ENCODE measurements at regions not wholly inside any gene's neighbourhood (a gene's known extent, or its start where the extent isn't known, plus 50 kb on each side); places are given as distances from the start of the nearest gene placed in this dataset.

- H3K9ac ChIP-seq (ENCODE audit: low read length): no peak overlapping the region
- H3K23ac ChIP-seq (ENCODE audit: low read length): no peak overlapping the region
- H3K14ac ChIP-seq (ENCODE audit: low read length): no peak overlapping the region
- H3K79me1 ChIP-seq (ENCODE audit: low read length): peaks cover 24% of the 10 kb centered on the region
- H4K8ac ChIP-seq (ENCODE audit: low read depth, low read length): no peak overlapping the region
- H4K12ac ChIP-seq (ENCODE audit: low read depth, low read length): no peak overlapping the region
- no peak overlapping the region for H3K27ac ChIP-seq (ENCODE audit: low read depth, low read length)
- no peak overlapping the region for H3K18ac ChIP-seq (ENCODE audit: low read length)
- no peak overlapping the region for H2BK120ac ChIP-seq (ENCODE audit: insufficient read depth, low read length, poor library complexity)
- no peak overlapping the region for H2AFZ ChIP-seq (ENCODE audit: insufficient read depth, low read length, poor library complexity)
- peak overlapping the region; percentile 60 for H4K91ac ChIP-seq (ENCODE audit: low read depth, low read length)
- no peaks in the 10 kb centered on the region for H3K36me3 ChIP-seq (ENCODE audit: control insufficient read depth in 1 of 2, insufficient read depth in 2 of 2, low read length in 2 of 2)
- no peak overlapping the region for H3K4ac ChIP-seq (ENCODE audit: low read depth, low read length)
- no peak overlapping the region for H2AK5ac ChIP-seq (ENCODE audit: low read length)
- DNase-seq: peak; percentile 3 to 46
- H2BK5ac ChIP-seq (ENCODE audit: low read depth, low read length, poor library complexity): peak overlapping the region; percentile 7
- no peak overlapping the region for H2BK12ac ChIP-seq (ENCODE audit: low read length)
- no CpG with 5 or more reads among the region's 1 CpG for WGBS (ENCODE audit: extremely low coverage, insufficient coverage, insufficient read length)
- H3K4me1 ChIP-seq (ENCODE audit: control insufficient read depth in 1 of 2, insufficient read depth in 2 of 2, low read length in 2 of 2): peaks cover 9 to 24% of the 10 kb centered on the region in 2 experiments
- no peak overlapping the region for H3K4me2 ChIP-seq (ENCODE audit: low read length)
- H3K79me2 ChIP-seq (ENCODE audit: control insufficient read depth, insufficient read depth, low read length, poor library complexity): no peaks in the 10 kb centered on the region
- H3K9me3 ChIP-seq (ENCODE audit: insufficient read depth, low read depth, low read length): no peaks in the 10 kb centered on the region
- H3K27me3 ChIP-seq (ENCODE audit: insufficient read depth, low read length): no peaks in the 10 kb centered on the region
- H3K4me3 ChIP-seq (ENCODE audit: low read depth, low read length): no peak overlapping the region
Observed at GRCh38 chr12:115199831-115200230, 515.9 kb upstream of the TBX3 start.

GRCh38 chr12:115194857-115195256 lies 510.9 kb upstream of the TBX3 start:
- H2BK12ac ChIP-seq (ENCODE audit: low read length): peak overlapping the region; percentile 48
- H2AK5ac ChIP-seq (ENCODE audit: low read length): no peak overlapping the region
- no peak overlapping the region for H3K4me3 ChIP-seq (ENCODE audit: low read depth, low read length)
- no peak overlapping the region for H3K14ac ChIP-seq (ENCODE audit: low read length)
- no CpG with 5 or more reads among the region's 1 CpG for WGBS (ENCODE audit: extremely low coverage, insufficient coverage, insufficient read length)
- H3K79me1 ChIP-seq (ENCODE audit: low read length): peaks cover 7% of the 10 kb centered on the region
- H3K4me1 ChIP-seq (ENCODE audit: control insufficient read depth in 1 of 2, insufficient read depth in 2 of 2, low read length in 2 of 2): peaks cover 7 to 13% of the 10 kb centered on the region in 2 experiments
- no peak overlapping the region for H3K27ac ChIP-seq (ENCODE audit: low read depth, low read length)
- no peak overlapping the region for H2AFZ ChIP-seq (ENCODE audit: insufficient read depth, low read length, poor library complexity)
- H3K79me2 ChIP-seq (ENCODE audit: control insufficient read depth, insufficient read depth, low read length, poor library complexity): no peaks in the 10 kb centered on the region
- DNase-seq: no peak
- no peak overlapping the region for H3K9ac ChIP-seq (ENCODE audit: low read length)
- no peak overlapping the region for H3K23ac ChIP-seq (ENCODE audit: low read length)
- H3K18ac ChIP-seq (ENCODE audit: low read length): no peak overlapping the region
- peak overlapping the region; percentile 19 for H2BK5ac ChIP-seq (ENCODE audit: low read depth, low read length, poor library complexity)
- H3K4me2 ChIP-seq (ENCODE audit: low read length): no peak overlapping the region
- H4K8ac ChIP-seq (ENCODE audit: low read depth, low read length): no peak overlapping the region
- no peak overlapping the region for H4K12ac ChIP-seq (ENCODE audit: low read depth, low read length)
- no peaks in the 10 kb centered on the region for H3K27me3 ChIP-seq (ENCODE audit: insufficient read depth, low read length)
- H3K9me3 ChIP-seq (ENCODE audit: insufficient read depth, low read depth, low read length): no peaks in the 10 kb centered on the region
- no peaks in the 10 kb centered on the region for H3K36me3 ChIP-seq (ENCODE audit: control insufficient read depth in 1 of 2, insufficient read depth in 2 of 2, low read length in 2 of 2)
- H4K91ac ChIP-seq (ENCODE audit: low read depth, low read length): no peak overlapping the region
- H2BK120ac ChIP-seq (ENCODE audit: insufficient read depth, low read length, poor library complexity): no peak overlapping the region
- H3K4ac ChIP-seq (ENCODE audit: low read depth, low read length): no peak overlapping the region

GRCh38 chr12:115194448-115194847 lies 510.5 kb upstream of the TBX3 start:
- H2BK5ac ChIP-seq (ENCODE audit: low read depth, low read length, poor library complexity): no peak overlapping the region
- H3K27me3 ChIP-seq (ENCODE audit: insufficient read depth, low read length): no peaks in the 10 kb centered on the region
- no peak overlapping the region for H4K8ac ChIP-seq (ENCODE audit: low read depth, low read length)
- no peak for DNase-seq
- no peaks in the 10 kb centered on the region for H3K36me3 ChIP-seq (ENCODE audit: control insufficient read depth in 1 of 2, insufficient read depth in 2 of 2, low read length in 2 of 2)
- H3K4me1 ChIP-seq (ENCODE audit: control insufficient read depth in 1 of 2, insufficient read depth in 2 of 2, low read length in 2 of 2): peaks cover 4 to 11% of the 10 kb centered on the region in 2 experiments
- no peak overlapping the region for H3K4ac ChIP-seq (ENCODE audit: low read depth, low read length)
- no CpG with 5 or more reads among the region's 5 CpGs for WGBS (ENCODE audit: extremely low coverage, insufficient coverage, insufficient read length)
- H3K9me3 ChIP-seq (ENCODE audit: insufficient read depth, low read depth, low read length): no peaks in the 10 kb centered on the region
- no peak overlapping the region for H4K12ac ChIP-seq (ENCODE audit: low read depth, low read length)
- H2AFZ ChIP-seq (ENCODE audit: insufficient read depth, low read length, poor library complexity): no peak overlapping the region
- H4K91ac ChIP-seq (ENCODE audit: low read depth, low read length): no peak overlapping the region
- H2BK120ac ChIP-seq (ENCODE audit: insufficient read depth, low read length, poor library complexity): no peak overlapping the region
- no peak overlapping the region for H2BK12ac ChIP-seq (ENCODE audit: low read length)
- H3K4me2 ChIP-seq (ENCODE audit: low read length): no peak overlapping the region
- no peak overlapping the region for H3K9ac ChIP-seq (ENCODE audit: low read length)
- H3K14ac ChIP-seq (ENCODE audit: low read length): no peak overlapping the region
- H3K18ac ChIP-seq (ENCODE audit: low read length): no peak overlapping the region
- H3K79me1 ChIP-seq (ENCODE audit: low read length): peaks cover 6% of the 10 kb centered on the region
- H3K4me3 ChIP-seq (ENCODE audit: low read depth, low read length): no peak overlapping the region
- H3K79me2 ChIP-seq (ENCODE audit: control insufficient read depth, insufficient read depth, low read length, poor library complexity): no peaks in the 10 kb centered on the region
- no peak overlapping the region for H2AK5ac ChIP-seq (ENCODE audit: low read length)
- H3K27ac ChIP-seq (ENCODE audit: low read depth, low read length): no peak overlapping the region
- no peak overlapping the region for H3K23ac ChIP-seq (ENCODE audit: low read length)

GRCh38 chr12:115191342-115191741 lies 507.4 kb upstream of the TBX3 start:
- Histone ChIP-seq H3K18ac (ENCODE audit: low read length) (no peak overlapping the region), H3K36me3 (ENCODE audit: control insufficient read depth in 1 of 2, insufficient read depth in 2 of 2, low read length in 2 of 2) (no peaks in the 10 kb centered on the region), H2BK120ac (ENCODE audit: insufficient read depth, low read length, poor library complexity) (no peak overlapping the region), H3K9me3 (ENCODE audit: insufficient read depth, low read depth, low read length) (no peaks in the 10 kb centered on the region), H3K4me3 (ENCODE audit: low read depth, low read length) (no peak overlapping the region), H4K12ac (ENCODE audit: low read depth, low read length) (no peak overlapping the region), H3K4me1 (ENCODE audit: control insufficient read depth in 1 of 2, insufficient read depth in 2 of 2, low read length in 2 of 2) (peaks cover 0 to 3% of the 10 kb centered on the region in 2 experiments), H3K79me2 (ENCODE audit: control insufficient read depth, insufficient read depth, low read length, poor library complexity) (no peaks in the 10 kb centered on the region), H3K9ac (ENCODE audit: low read length) (no peak overlapping the region), H2AFZ (ENCODE audit: insufficient read depth, low read length, poor library complexity) (no peak overlapping the region), H3K27ac (ENCODE audit: low read depth, low read length) (no peak overlapping the region), H2BK12ac (ENCODE audit: low read length) (no peak overlapping the region), H3K23ac (ENCODE audit: low read length) (no peak overlapping the region), H3K79me1 (ENCODE audit: low read length) (no peaks in the 10 kb centered on the region), H2BK5ac (ENCODE audit: low read depth, low read length, poor library complexity) (no peak overlapping the region), H3K4ac (ENCODE audit: low read depth, low read length) (no peak overlapping the region), H2AK5ac (ENCODE audit: low read length) (no peak overlapping the region), H3K4me2 (ENCODE audit: low read length) (no peak overlapping the region), H4K8ac (ENCODE audit: low read depth, low read length) (no peak overlapping the region), H3K27me3 (ENCODE audit: insufficient read depth, low read length) (no peaks in the 10 kb centered on the region), H3K14ac (ENCODE audit: low read length) (no peak overlapping the region), H4K91ac (ENCODE audit: low read depth, low read length) (no peak overlapping the region)
- no CpG with 5 or more reads among the region's 2 CpGs for WGBS (ENCODE audit: extremely low coverage, insufficient coverage, insufficient read length)
- no peak for DNase-seq

All from trophoblast cell (in vitro differentiated cells and primary cell).